ENCODE measurements at regions not wholly inside any gene's neighbourhood (a gene's known extent, or its start where the extent isn't known, plus 50 kb on each side); places are given as distances from the start of the nearest gene placed in this dataset.

DNA sequence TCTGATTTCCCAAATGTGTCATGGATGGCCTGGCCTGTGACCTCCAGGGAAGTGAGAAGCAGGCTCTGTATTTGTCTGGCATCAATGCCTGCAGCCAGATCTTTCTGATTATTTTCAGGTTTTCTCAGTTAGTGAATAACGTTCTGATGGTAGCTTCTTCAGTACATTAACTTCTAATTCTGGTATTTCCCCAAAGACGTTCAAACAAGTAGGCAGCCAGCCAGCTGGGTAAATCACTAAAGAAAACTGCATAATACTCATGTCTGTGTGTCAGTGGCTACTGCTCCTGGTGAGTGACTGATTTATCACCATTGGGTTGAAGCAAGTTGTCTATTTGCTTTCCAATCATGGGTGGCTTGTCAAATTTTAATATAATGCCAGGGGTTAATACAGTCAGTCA lies 162.6 kb upstream of the PFN2 start:
- no peak overlapping the region for H2AFZ ChIP-seq (ENCODE audit: low read length)
- H3K4me3 ChIP-seq (replicated peaks in 1 of 4; ENCODE audit: control extremely low read depth in 1 of 4, insufficient read depth in 1 of 4, low read depth in 3 of 4, low read length in 4 of 4): no peak overlapping the region
- no peak overlapping the region for H3K4me2 ChIP-seq (ENCODE audit: extremely low read depth, insufficient read depth, low read length)
- TF ChIP-seq, protein P1, sequence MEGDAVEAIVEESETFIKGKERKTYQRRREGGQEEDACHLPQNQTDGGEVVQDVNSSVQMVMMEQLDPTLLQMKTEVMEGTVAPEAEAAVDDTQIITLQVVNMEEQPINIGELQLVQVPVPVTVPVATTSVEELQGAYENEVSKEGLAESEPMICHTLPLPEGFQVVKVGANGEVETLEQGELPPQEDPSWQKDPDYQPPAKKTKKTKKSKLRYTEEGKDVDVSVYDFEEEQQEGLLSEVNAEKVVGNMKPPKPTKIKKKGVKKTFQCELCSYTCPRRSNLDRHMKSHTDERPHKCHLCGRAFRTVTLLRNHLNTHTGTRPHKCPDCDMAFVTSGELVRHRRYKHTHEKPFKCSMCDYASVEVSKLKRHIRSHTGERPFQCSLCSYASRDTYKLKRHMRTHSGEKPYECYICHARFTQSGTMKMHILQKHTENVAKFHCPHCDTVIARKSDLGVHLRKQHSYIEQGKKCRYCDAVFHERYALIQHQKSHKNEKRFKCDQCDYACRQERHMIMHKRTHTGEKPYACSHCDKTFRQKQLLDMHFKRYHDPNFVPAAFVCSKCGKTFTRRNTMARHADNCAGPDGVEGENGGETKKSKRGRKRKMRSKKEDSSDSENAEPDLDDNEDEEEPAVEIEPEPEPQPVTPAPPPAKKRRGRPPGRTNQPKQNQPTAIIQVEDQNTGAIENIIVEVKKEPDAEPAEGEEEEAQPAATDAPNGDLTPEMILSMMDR (conservative IDR thresholded peaks at IDR 0.05 in 1 of 2, IDR thresholded peaks at IDR 0.05 in 1 of 2; ENCODE audit: low read depth in 1 of 2, low read length in 2 of 2): no peak
- TF ChIP-seq EZH2 (IDR thresholded peaks at IDR 0.05; ENCODE audit: low read length, missing control alignments): no peak
- H3K27me3 ChIP-seq (ENCODE audit: control insufficient read depth, insufficient read depth, low read length): no peaks in the 10 kb centered on the region
- H3K79me2 ChIP-seq (ENCODE audit: control insufficient read depth, insufficient read depth, low read length): no peaks in the 10 kb centered on the region
- no peaks in the 10 kb centered on the region for H4K20me1 ChIP-seq (ENCODE audit: control insufficient read depth, extremely low read depth, insufficient read depth, low read length)
- no peak overlapping the region for H3K27ac ChIP-seq (ENCODE audit: insufficient read depth, low read length)
- no peaks in the 10 kb centered on the region for H3K36me3 ChIP-seq (ENCODE audit: control insufficient read depth, insufficient read depth, low read length)
- no peaks in the 10 kb centered on the region for H3K4me1 ChIP-seq (ENCODE audit: control insufficient read depth, extremely low read depth, insufficient read depth, low read length)
- H3K9ac ChIP-seq (ENCODE audit: insufficient read depth, low read length): no peak overlapping the region
- DNase-seq (ENCODE audit: low read depth in 2 of 2): no peak
- H3K9me3 ChIP-seq (ENCODE audit: control insufficient read depth, insufficient read depth, low read depth, low read length): no peaks in the 10 kb centered on the region

DNA sequence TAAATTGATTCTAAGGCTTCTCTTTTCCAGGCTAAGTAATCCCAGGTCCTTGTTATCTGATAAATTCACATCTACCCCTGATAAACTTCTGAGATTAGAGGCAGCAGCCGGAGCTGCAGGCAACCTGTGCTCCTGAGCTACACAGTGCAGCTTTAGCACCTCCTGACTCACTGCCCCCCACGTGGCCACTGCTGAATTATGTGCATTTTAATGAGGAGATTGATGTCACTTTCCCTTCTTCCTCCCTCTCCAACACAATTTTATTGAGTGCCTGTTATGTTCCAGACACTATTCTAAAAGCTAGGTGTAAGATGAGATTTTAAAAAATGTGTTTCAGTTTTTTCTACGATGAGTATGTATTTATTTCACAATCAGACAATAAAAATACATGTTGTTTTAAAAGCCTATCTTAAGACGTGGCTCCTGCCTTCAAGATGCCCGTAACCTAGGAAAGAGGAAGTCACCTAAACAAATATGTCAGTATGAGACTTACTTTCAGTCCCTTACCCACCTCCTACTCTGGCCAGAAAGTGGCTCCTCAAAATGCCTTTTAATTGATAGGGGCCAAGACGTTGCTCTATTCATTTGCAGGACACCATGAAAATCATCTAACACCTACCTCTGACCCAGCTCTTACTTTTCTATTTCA lies 161.5 kb upstream of the PFN2 start:
- no peak for TF ChIP-seq EZH2 (IDR thresholded peaks at IDR 0.05; ENCODE audit: low read length, missing control alignments)
- TF ChIP-seq, protein P1 (conservative IDR thresholded peaks at IDR 0.05 in 1 of 2, IDR thresholded peaks at IDR 0.05 in 1 of 2; ENCODE audit: low read depth in 1 of 2, low read length in 2 of 2): no peak
- Histone ChIP-seq H2AFZ (ENCODE audit: low read length) (no peak overlapping the region), H4K20me1 (ENCODE audit: control insufficient read depth, extremely low read depth, insufficient read depth, low read length) (no peaks in the 10 kb centered on the region), H3K36me3 (ENCODE audit: control insufficient read depth, insufficient read depth, low read length) (no peaks in the 10 kb centered on the region), H3K27me3 (ENCODE audit: control insufficient read depth, insufficient read depth, low read length) (no peaks in the 10 kb centered on the region), H3K4me3 (replicated peaks in 1 of 4; ENCODE audit: control extremely low read depth in 1 of 4, insufficient read depth in 1 of 4, low read depth in 3 of 4, low read length in 4 of 4) (no peak overlapping the region), H3K27ac (ENCODE audit: insufficient read depth, low read length) (no peak overlapping the region), H3K4me1 (ENCODE audit: control insufficient read depth, extremely low read depth, insufficient read depth, low read length) (no peaks in the 10 kb centered on the region), H3K9me3 (ENCODE audit: control insufficient read depth, insufficient read depth, low read depth, low read length) (no peaks in the 10 kb centered on the region), H3K4me2 (ENCODE audit: extremely low read depth, insufficient read depth, low read length) (no peak overlapping the region), H3K79me2 (ENCODE audit: control insufficient read depth, insufficient read depth, low read length) (no peaks in the 10 kb centered on the region), H3K9ac (ENCODE audit: insufficient read depth, low read length) (no peak overlapping the region)
- DNase-seq (ENCODE audit: low read depth in 2 of 2): peak in 1 of 2 donors; percentile 37

DNA sequence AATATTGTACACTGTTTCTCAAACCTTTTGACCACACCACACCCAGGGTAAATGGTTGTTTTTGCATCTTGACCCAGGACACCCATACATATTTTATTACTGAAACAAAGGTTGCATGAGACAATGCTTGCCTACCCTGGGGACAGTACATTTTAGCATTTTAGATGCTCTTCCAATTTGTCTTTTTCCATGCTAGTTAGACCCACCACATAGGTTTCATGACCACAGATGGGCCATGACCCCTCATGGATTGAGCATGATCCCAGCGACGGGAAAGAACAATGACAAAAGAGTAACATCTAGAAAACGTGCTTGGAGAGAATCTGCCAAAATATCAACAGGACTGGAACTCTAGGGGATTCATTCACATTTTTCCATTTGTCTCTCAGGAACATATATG lies 161.0 kb upstream of the PFN2 start:
- Histone ChIP-seq H3K9me3 (ENCODE audit: control insufficient read depth, insufficient read depth, low read depth, low read length) (no peaks in the 10 kb centered on the region), H3K9ac (ENCODE audit: insufficient read depth, low read length) (no peak overlapping the region), H3K4me1 (ENCODE audit: control insufficient read depth, extremely low read depth, insufficient read depth, low read length) (no peaks in the 10 kb centered on the region), H3K4me2 (ENCODE audit: extremely low read depth, insufficient read depth, low read length) (no peak overlapping the region), H3K27ac (ENCODE audit: insufficient read depth, low read length) (no peak overlapping the region), H3K27me3 (ENCODE audit: control insufficient read depth, insufficient read depth, low read length) (no peaks in the 10 kb centered on the region), H4K20me1 (ENCODE audit: control insufficient read depth, extremely low read depth, insufficient read depth, low read length) (no peaks in the 10 kb centered on the region), H3K36me3 (ENCODE audit: control insufficient read depth, insufficient read depth, low read length) (no peaks in the 10 kb centered on the region), H3K79me2 (ENCODE audit: control insufficient read depth, insufficient read depth, low read length) (no peaks in the 10 kb centered on the region), H3K4me3 (replicated peaks in 1 of 4; ENCODE audit: control extremely low read depth in 1 of 4, insufficient read depth in 1 of 4, low read depth in 3 of 4, low read length in 4 of 4) (no peak overlapping the region), H2AFZ (ENCODE audit: low read length) (no peak overlapping the region)
- TF ChIP-seq, protein P1 (conservative IDR thresholded peaks at IDR 0.05 in 1 of 2, IDR thresholded peaks at IDR 0.05 in 1 of 2; ENCODE audit: low read depth in 1 of 2, low read length in 2 of 2): no peak
- no peak for TF ChIP-seq EZH2 (IDR thresholded peaks at IDR 0.05; ENCODE audit: low read length, missing control alignments)
- no peak for DNase-seq (ENCODE audit: low read depth in 2 of 2)

Measured in fibroblast of lung (primary cell).